K562 (cell line): ENCODE measurements at regions not wholly inside any gene's neighbourhood (a gene's known extent, or its start where the extent isn't known, plus 50 kb on each side); places are given as distances from the start of the nearest gene placed in this dataset.

Experiments
- ATAC-seq: fragments of 200-7000 bp; cut with Tn5 transposase; 3 replicates; pipeline ENCODE4 v1.9.1; 2020; ENCODE audit warnings: moderate library complexity
- BruUV-seq: library from RNA; stranded (reverse); fragments of 400-500 nt; replicated peaks from 2 replicates; lab custom pipeline; 2021; lab: Mats Ljungman, UMichigan
- CTCF ChIA-PET: fragments of 300-600 bp; formaldehyde crosslinking; extraction: SDS; loops from one replicate; lab custom pipeline; 2021; ENCODE audit warnings: low intra/inter-chr PET ratio; lab: Yijun Ruan, JAX
- POLR2A ChIA-PET: fragments of 300-600, 350-650 bp; sonication (Branson Sonifier 250); formaldehyde crosslinking; extraction: SDS; loops from one replicate; lab custom pipeline; 2021; ENCODE audit warnings: antibody characterized with exemption, inconsistent platforms; lab: Yijun Ruan, JAX
- DNase-seq, 4 experiments: peaks; one replicate each; pipeline versions ENCODE4 v3.0.0 to v3.0.0-alpha.2; 2011 to 2018; ENCODE audit warnings: low spot score in 3 of 4, mixed read lengths in 3 of 4; ENCODE audit errors: extremely low read depth in 1 of 4
- FAIRE-seq: peaks from 2 replicates; lab custom pipeline; 2011; peaks lifted over from hg19 to GRCh38; lab: Jason Lieb, UNC
- H2AFZ ChIP-seq: 2 replicates; pipeline ENCODE4 v1.6.0; 2011; ENCODE audit warnings: low read depth, low read length, control low read depth, inconsistent platforms
- H3K27ac ChIP-seq: fragments of 200-600 bp; 3 replicates; pipeline ENCODE4 v1.8.0; 2011; ENCODE audit warnings: low read depth, mild to moderate bottlenecking, control low read depth, inconsistent platforms, low read length, moderate library complexity, mixed read lengths; ENCODE audit errors: extremely low read depth
- H3K27me3 ChIP-seq, 2 experiments: fragments of 300-600 bp in 1 of 2; 2 replicates in 1 of 2; 3 replicates in 1 of 2; pipeline versions ENCODE4 v1.6.0 to v1.8.0; 2011; ENCODE audit warnings: inconsistent platforms in 2 of 2, low read length in 2 of 2, mild to moderate bottlenecking in 1 of 2, mixed read lengths in 1 of 2, moderate library complexity in 1 of 2; ENCODE audit not compliant: control insufficient read depth in 2 of 2, insufficient read depth in 2 of 2
- H3K36me3 ChIP-seq: fragments of 300-600 bp; 3 replicates; pipeline ENCODE4 v1.8.0; 2011; ENCODE audit warnings: mild to moderate bottlenecking, low read length, inconsistent platforms; ENCODE audit not compliant: control insufficient read depth, insufficient read depth
- H3K4me1 ChIP-seq, 2 experiments: fragments of 200-600 bp in 1 of 2; replicated peaks in 1 of 2; 2 replicates in 1 of 2; 3 replicates in 1 of 2; pipeline versions ENCODE4 v1.5.1 to v1.8.0; 2011; ENCODE audit warnings: inconsistent platforms in 2 of 2, low read length in 2 of 2, mild to moderate bottlenecking in 1 of 2, mixed read lengths in 1 of 2, moderate library complexity in 1 of 2; ENCODE audit not compliant: control insufficient read depth in 2 of 2, insufficient read depth in 2 of 2
- H3K4me2 ChIP-seq: 2 replicates; pipeline ENCODE4 v1.6.1; 2011; ENCODE audit warnings: low read length, control low read depth, inconsistent platforms, mixed read lengths; ENCODE audit not compliant: insufficient read depth
- H3K4me3 ChIP-seq: fragments of 200-600 bp; sonication (generic), shearing (Covaris generic); 2 replicates; pipeline ENCODE4 v1.5.1; 2016; ENCODE audit warnings: control low read depth, inconsistent platforms
- H3K79me2 ChIP-seq: fragments of 200-600 bp; 3 replicates; pipeline ENCODE4 v1.8.0; 2011; ENCODE audit warnings: low read length, inconsistent platforms; ENCODE audit not compliant: control insufficient read depth, insufficient read depth
- H3K9ac ChIP-seq, 2 experiments: 2 replicates each; pipeline versions ENCODE4 v1.6.0 to v1.6.1; 2011; ENCODE audit warnings: low read depth in 2 of 2, low read length in 2 of 2, control low read depth in 1 of 2, inconsistent platforms in 1 of 2, mild to moderate bottlenecking in 1 of 2, mixed read lengths in 1 of 2; ENCODE audit not compliant: insufficient read depth in 1 of 2
- H3K9me1 ChIP-seq: one replicate; pipeline ENCODE4 v1.6.0; 2011; ENCODE audit warnings: inconsistent platforms, mild to moderate bottlenecking, low read length, moderate library complexity; ENCODE audit not compliant: control insufficient read depth, insufficient read depth
- H3K9me3 ChIP-seq: replicated peaks from 2 replicates; pipeline ENCODE4 v1.5.1; 2011; ENCODE audit warnings: low read depth, low read length, inconsistent platforms; ENCODE audit not compliant: control insufficient read depth, insufficient read depth
- H4K20me1 ChIP-seq: replicated peaks from 2 replicates; pipeline ENCODE4 v1.6.1; 2011; ENCODE audit warnings: low read length, inconsistent platforms, mixed read lengths; ENCODE audit not compliant: control insufficient read depth, insufficient read depth
- GATA2 ChIP-seq: sonication (generic); formaldehyde crosslinking; IDR thresholded peaks from 2 replicates; pipeline ENCODE4 v1.4.0; 2020; ENCODE audit warnings: mild to moderate bottlenecking, missing genetic modification reagents
- HMG20B ChIP-seq: fragments of 250-450 bp; sonication (Bioruptor Pico); IDR thresholded peaks from 2 replicates; pipeline ENCODE4 v1.5.0; 2021; ENCODE audit warnings: mild to moderate bottlenecking
- NBN ChIP-seq: fragments of 450-650 bp; IDR thresholded peaks from 2 replicates; pipeline ENCODE4 v1.6.1; 2016; ENCODE audit warnings: low read depth, mild to moderate bottlenecking
- POLR3G ChIP-seq: IDR thresholded peaks from 2 replicates; pipeline ENCODE4 v1.6.1; 2011; ENCODE audit not compliant: insufficient read length, insufficient replicate concordance; ENCODE audit errors: extremely low read depth
- PURB ChIP-seq: sonication (generic); formaldehyde crosslinking; IDR thresholded peaks from 2 replicates; pipeline ENCODE4 v1.9.0; 2021; ENCODE audit warnings: low read depth, mild to moderate bottlenecking, missing genetic modification reagents
- RAD21 ChIP-seq, 2 experiments: fragments of 250-450 bp in 1 of 2; fragments of 450-650 bp in 1 of 2; sonication (Bioruptor Pico) in 1 of 2; formaldehyde crosslinking in 1 of 2; IDR thresholded peaks in 1 of 2; conservative IDR thresholded peaks in 1 of 2; 2 replicates each; pipeline versions ENCODE4 v1.4.0 to v1.8.0; 2020 to 2022; ENCODE audit warnings: mild to moderate bottlenecking in 2 of 2, moderate library complexity in 1 of 2
- TAF7 ChIP-seq: fragments of 450-650 bp; IDR thresholded peaks from 2 replicates; pipeline ENCODE4 v1.6.1; 2016; ENCODE audit warnings: missing genetic modification characterization, missing compliant biosample characterization
- ZNF124 ChIP-seq: sonication (generic); formaldehyde crosslinking; IDR thresholded peaks from 2 replicates; pipeline ENCODE4 v1.8.1; 2022; ENCODE audit warnings: missing genetic modification reagents
- ZNF175 ChIP-seq: fragments of 200-800 bp; sonication (Bioruptor generic); IDR thresholded peaks from 2 replicates; pipeline ENCODE4 v1.6.1; 2016; ENCODE audit warnings: low read depth, mild to moderate bottlenecking, missing genetic modification characterization, missing compliant biosample characterization
- ZNF311 ChIP-seq: fragments of 250-450 bp; sonication (Bioruptor Pico); IDR thresholded peaks from 2 replicates; pipeline ENCODE4 v1.4.0; 2020; ENCODE audit warnings: mild to moderate bottlenecking, moderate library complexity
- ZNF445 ChIP-seq: fragments of 250-450 bp; sonication (Bioruptor Pico); IDR thresholded peaks from 2 replicates; pipeline ENCODE4 v1.4.0; 2020; ENCODE audit warnings: low read depth, mild to moderate bottlenecking, moderate library complexity
- ZNF76 ChIP-seq: fragments of 250-450 bp; sonication (Bioruptor Pico); IDR thresholded peaks from 2 replicates; pipeline ENCODE4 v1.4.0; 2020; ENCODE audit warnings: mild to moderate bottlenecking, moderate library complexity, borderline replicate concordance
- ZNF77 ChIP-seq: fragments of 250-450 bp; sonication (Bioruptor Pico); IDR thresholded peaks from 2 replicates; pipeline ENCODE4 v1.5.0; 2020
- in situ Hi-C: fragments of 300-500 bp; cut with MboI; formaldehyde crosslinking; loops from 4 replicates; pipeline ENCODE4 v1.15.0; 2018; ENCODE audit warnings: inconsistent platforms, mixed read lengths
- intact Hi-C: fragments of 100-400 bp; cut with micrococcal nuclease; formaldehyde crosslinking; loops from 2 replicates; pipeline ENCODE4 v1.14.2; 2022
- TF ChIP-seq, protein P1 (sequence below): sonication (generic); formaldehyde crosslinking; IDR thresholded peaks from 2 replicates; pipeline ENCODE4 v1.8.0; 2022; ENCODE audit warnings: mild to moderate bottlenecking, missing genetic modification reagents
- TF ChIP-seq, protein P2 (sequence below): fragments of 250-450 bp; sonication (Bioruptor Pico); IDR thresholded peaks from 2 replicates; pipeline ENCODE4 v1.5.0; 2021

DNA sequence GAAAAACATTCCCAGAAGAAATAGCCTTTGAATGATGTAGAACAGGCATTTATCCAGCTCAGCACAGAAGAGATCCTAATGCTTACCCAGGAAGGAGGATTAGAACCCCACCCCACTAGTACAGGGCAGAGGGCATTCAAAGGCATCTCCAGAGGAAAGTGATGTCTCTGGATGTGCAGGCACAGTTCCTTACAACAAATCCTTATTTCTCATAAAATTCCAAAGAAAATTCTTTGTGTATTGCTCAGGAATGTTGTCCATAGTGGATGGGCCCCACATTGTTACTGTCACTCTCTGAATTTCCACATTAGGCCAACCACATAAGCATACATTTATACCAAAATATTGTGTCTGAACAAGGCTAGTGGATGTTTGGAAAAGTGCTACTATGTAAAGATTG lies 243.0 kb downstream of the ADRA2A start:
- TF ChIP-seq, protein P1, sequence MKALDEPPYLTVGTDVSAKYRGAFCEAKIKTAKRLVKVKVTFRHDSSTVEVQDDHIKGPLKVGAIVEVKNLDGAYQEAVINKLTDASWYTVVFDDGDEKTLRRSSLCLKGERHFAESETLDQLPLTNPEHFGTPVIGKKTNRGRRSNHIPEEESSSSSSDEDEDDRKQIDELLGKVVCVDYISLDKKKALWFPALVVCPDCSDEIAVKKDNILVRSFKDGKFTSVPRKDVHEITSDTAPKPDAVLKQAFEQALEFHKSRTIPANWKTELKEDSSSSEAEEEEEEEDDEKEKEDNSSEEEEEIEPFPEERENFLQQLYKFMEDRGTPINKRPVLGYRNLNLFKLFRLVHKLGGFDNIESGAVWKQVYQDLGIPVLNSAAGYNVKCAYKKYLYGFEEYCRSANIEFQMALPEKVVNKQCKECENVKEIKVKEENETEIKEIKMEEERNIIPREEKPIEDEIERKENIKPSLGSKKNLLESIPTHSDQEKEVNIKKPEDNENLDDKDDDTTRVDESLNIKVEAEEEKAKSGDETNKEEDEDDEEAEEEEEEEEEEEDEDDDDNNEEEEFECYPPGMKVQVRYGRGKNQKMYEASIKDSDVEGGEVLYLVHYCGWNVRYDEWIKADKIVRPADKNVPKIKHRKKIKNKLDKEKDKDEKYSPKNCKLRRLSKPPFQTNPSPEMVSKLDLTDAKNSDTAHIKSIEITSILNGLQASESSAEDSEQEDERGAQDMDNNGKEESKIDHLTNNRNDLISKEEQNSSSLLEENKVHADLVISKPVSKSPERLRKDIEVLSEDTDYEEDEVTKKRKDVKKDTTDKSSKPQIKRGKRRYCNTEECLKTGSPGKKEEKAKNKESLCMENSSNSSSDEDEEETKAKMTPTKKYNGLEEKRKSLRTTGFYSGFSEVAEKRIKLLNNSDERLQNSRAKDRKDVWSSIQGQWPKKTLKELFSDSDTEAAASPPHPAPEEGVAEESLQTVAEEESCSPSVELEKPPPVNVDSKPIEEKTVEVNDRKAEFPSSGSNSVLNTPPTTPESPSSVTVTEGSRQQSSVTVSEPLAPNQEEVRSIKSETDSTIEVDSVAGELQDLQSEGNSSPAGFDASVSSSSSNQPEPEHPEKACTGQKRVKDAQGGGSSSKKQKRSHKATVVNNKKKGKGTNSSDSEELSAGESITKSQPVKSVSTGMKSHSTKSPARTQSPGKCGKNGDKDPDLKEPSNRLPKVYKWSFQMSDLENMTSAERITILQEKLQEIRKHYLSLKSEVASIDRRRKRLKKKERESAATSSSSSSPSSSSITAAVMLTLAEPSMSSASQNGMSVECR (CRISPR knock-in tag): no peak
- TF ChIP-seq GATA2 (CRISPR knock-in tag) (no peak), TAF7 (tag) (no peak), ZNF311 (CRISPR knock-in tag) (no peak), POLR3G (no peak), RAD21 (CRISPR knock-in tag; conservative IDR thresholded peaks at IDR 0.05 in 1 of 2, IDR thresholded peaks at IDR 0.05 in 1 of 2) (no peak), ZNF175 (CRISPR knock-in tag) (no peak), PURB (CRISPR knock-in tag) (no peak), ZNF76 (CRISPR knock-in tag) (no peak), ZNF77 (CRISPR knock-in tag) (no peak), HMG20B (CRISPR knock-in tag) (no peak), ZNF445 (CRISPR knock-in tag) (no peak), ZNF124 (CRISPR knock-in tag) (no peak), NBN (no peak)
- TF ChIP-seq, protein P2, sequence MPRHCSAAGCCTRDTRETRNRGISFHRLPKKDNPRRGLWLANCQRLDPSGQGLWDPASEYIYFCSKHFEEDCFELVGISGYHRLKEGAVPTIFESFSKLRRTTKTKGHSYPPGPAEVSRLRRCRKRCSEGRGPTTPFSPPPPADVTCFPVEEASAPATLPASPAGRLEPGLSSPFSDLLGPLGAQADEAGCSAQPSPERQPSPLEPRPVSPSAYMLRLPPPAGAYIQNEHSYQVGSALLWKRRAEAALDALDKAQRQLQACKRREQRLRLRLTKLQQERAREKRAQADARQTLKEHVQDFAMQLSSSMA: no peak

More for the DNA sequence above, 243.0 kb downstream of the ADRA2A start:
- FAIRE-seq (no peak), ATAC-seq (no peak), DNase-seq (no peak)
- in situ Hi-C loops (loop anchor here (25.0 kb wide), 1 partner anchor 1458 kb away; no protein-coding TSS in a partner anchor), intact Hi-C loops (no loop called here)
- Histone ChIP-seq H3K4me2 (no peak overlapping the region), H3K27ac (no peak overlapping the region), H3K9ac (no peak overlapping the region), H2AFZ (no peak overlapping the region), H3K4me1 (no peaks in the 10 kb centered on the region), H3K9me1 (no peaks in the 10 kb centered on the region), H3K27me3 (no peaks in the 10 kb centered on the region), H4K20me1 (no peaks in the 10 kb centered on the region), H3K36me3 (no peaks in the 10 kb centered on the region), H3K79me2 (no peaks in the 10 kb centered on the region), H3K9me3 (no peaks in the 10 kb centered on the region), H3K4me3 (no peak overlapping the region)
- BruUV-seq: no TSS peak
- POLR2A ChIA-PET: no interaction called here
- CTCF ChIA-PET: no interaction called here
